M059J (cell line): ENCODE measurements at regions not wholly inside any gene's neighbourhood (a gene's known extent, or its start where the extent isn't known, plus 50 kb on each side); places are given as distances from the start of the nearest gene placed in this dataset.
A peak's percentile ranks its signal among the peaks of the same experiment; 100 is the strongest.

Experiments
- DNase-seq: peaks from one replicate; pipeline ENCODE4 v3.0.0-alpha.2; 2012; ENCODE audit warnings: low read depth

DNA sequence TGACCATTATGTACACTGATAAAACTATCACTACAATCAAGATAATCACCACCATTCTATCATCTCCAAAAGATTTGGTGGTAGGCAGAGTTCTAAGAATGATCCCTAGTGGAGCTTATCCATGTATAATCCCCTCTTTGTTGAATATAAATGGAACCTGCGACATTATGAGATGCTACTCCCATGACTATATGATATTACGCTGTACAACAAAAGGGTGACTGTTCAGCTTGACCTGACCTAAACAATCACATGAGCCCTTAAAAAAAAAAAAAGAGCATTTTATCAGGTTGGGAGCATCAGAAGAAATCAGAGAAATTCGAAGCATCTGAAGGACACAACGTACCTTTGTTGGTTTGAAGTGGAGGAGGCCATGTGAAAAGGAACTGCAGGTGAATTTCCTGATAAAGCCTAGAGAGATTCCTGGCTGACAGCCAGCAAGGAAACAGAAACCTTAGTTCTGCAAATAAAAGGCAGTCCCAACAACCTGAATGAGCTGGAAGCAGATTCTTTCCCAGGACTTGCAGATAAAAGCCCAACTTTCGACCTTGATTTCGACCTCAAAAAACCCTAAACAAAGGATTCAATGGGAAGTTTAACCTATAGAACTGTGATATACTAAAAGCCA, 270.7 kb downstream of the ADRA2A start:
- DNase-seq: no peak

- DNase-seq: no peak
Measured at GRCh38 chr10:111348076-111348475, 271.2 kb downstream of the ADRA2A start.

- DNase-seq: no peak
Measured at GRCh38 chr10:111354859-111355258, 278.0 kb downstream of the ADRA2A start.

DNA sequence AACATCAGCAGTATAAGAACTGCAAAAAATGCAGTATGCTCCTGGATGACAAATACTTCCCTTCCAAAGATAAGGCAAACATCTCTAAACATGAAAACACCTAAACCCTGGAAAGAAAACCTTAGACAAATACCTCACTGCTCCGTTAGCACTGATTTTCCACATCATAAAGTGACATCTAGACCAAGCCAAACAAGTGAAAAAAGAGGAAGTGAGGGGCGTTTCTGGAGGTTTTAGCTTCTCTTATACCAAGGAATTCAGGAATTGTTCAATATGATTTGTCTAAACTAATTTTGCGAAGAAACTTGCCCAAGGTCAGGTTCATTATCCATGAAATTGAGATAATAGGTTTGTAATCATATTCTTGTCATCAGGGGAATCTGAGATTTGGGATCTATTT, 279.7 kb downstream of the ADRA2A start:
- DNase-seq: no peak

- DNase-seq: no peak
Measured at GRCh38 chr10:111357859-111358258, 281.0 kb downstream of the ADRA2A start.

- DNase-seq: peak; percentile 16
Measured at GRCh38 chr10:111360260-111360925, 283.6 kb downstream of the ADRA2A start.

- no peak for DNase-seq
Measured at GRCh38 chr10:111367531-111367930, 290.7 kb downstream of the ADRA2A start.

- no peak for DNase-seq
Measured at GRCh38 chr10:111370101-111370500, 293.3 kb downstream of the ADRA2A start.

- no peak for DNase-seq
Measured at GRCh38 chr10:111373696-111374095, 296.9 kb downstream of the ADRA2A start.

DNA sequence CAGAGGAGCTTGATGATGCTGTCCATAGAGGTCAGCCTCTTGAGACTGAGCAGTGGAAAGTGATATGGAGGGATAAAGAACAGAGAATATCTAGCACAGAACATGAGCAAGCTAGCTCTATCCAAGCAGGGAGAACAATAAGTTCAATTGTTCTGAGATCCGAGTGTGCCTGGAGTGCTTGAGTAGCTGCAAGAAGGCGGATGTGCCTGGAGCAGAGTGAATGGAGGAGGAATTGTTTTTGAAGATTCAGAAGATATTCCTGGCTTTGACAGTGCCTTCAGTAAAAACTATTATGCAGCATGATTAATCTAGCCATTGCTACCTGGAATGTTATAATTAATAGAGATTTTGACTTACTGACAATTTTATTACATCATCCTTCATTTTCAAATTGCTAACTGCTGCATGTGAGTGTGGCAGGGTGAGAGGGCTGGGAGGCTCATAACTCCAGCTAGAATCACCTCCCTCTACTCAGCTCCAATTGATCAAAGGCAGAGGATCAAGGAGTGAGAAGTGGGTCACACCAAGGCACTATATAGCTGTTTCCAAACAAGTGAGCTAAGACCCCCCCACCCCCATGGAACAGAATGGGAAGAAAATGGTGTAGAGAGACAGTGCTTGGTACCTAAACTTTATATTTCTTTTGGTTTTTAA, 302.8 kb downstream of the ADRA2A start:
- DNase-seq: no peak

GRCh38 chr10:111384556-111384955, 307.7 kb downstream of the ADRA2A start:
- no peak for DNase-seq

GRCh38 chr10:111390813-111391563, 314.2 kb downstream of the ADRA2A start:
- no peak for DNase-seq

DNA sequence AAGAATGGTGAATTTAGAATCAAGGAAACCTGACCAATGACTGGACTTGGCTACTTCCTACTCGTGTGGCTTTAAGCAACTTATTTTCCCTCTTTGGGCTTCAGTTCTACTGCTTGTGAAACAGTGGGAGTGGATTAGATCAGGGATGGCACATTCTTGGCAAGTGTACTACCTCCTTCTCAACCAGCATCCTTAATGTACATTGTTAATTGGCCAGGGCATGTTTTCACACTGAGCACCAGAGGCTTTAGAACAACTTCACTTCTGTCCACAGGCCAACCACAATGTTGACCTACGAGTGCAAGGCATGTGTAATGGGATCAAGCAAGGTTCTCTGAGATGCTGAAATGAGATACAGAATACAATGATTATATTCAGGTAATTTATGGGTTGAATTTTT, 315.3 kb downstream of the ADRA2A start:
- no peak for DNase-seq

GRCh38 chr10:111392910-111393309, 316.1 kb downstream of the ADRA2A start:
- DNase-seq: no peak

GRCh38 chr10:111410740-111411139, 333.9 kb downstream of the ADRA2A start:
- DNase-seq: no peak

DNA sequence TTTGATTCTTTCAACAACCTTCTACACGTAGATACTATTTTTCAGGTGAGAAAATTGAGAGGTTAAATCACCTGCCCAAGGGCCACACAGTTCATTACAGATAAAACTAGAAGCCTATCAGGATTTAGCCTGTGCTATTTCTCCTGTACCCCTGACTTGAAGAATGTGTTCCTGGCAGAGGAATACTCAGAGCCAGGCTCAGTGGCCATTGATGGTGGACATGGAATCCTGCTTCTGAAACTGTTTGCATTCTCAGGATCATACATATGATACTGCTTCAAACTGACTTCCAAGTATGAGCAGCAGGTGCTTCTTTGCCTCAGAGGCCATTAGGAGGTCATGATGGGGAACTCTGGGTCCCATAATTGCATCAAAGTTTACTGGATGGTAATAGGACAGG, 348.6 kb downstream of the ADRA2A start:
- DNase-seq: no peak

DNA sequence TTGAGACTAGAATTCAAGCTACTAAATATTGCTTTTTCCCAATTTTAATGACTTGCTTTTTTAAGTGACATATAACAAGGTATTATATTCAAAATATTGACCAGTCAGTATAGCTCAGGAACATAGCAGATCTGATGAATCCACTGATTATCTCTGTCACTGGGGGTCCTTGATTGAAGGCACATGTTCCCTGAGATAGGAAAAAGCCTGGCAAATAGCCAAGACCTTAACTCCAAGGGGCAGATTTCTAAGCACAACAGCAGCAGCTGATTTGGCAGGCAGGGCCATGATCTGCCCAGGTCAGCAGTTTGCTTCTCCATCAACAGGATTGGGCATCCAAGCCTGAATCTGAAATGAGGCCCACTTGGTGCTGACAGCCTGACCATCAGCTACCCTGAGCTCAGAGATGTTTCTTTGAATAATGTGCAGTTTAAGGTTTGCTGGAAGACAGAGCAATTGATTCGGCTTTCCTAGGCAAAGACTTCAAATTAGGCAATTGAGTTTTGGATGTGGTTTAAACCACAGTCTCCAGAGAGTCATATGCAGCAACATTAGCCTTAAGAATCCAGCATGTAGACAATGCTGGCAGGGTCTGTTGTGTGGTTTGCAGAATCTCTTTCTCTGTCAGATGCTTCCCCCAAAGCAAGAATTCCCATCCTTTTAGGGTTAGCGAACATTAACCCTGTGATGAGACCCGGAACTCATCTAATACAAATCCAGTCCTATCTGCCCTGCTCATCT, 352.6 kb downstream of the ADRA2A start:
- no peak for DNase-seq

GRCh38 chr10:111430070-111430469, 353.2 kb downstream of the ADRA2A start:
- DNase-seq: no peak

DNA sequence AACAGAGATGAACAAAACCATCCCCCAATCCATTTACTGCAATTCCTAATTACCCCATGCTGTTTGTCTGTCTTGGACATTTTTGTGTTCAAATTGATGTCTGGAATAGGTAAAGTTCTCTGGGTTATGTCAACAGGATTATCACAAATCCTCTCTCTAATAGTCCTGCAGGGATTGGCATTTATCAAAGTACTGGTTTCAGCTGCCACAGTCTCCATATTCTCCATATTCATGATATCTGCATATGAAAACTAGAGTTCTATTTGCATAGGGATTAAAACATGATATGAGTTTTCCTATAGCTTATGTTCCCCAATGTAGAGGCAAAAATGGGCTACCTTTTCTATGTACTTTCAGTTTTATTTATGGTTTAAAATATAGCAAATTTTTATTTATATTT, 355.8 kb downstream of the ADRA2A start:
- DNase-seq: no peak

DNA sequence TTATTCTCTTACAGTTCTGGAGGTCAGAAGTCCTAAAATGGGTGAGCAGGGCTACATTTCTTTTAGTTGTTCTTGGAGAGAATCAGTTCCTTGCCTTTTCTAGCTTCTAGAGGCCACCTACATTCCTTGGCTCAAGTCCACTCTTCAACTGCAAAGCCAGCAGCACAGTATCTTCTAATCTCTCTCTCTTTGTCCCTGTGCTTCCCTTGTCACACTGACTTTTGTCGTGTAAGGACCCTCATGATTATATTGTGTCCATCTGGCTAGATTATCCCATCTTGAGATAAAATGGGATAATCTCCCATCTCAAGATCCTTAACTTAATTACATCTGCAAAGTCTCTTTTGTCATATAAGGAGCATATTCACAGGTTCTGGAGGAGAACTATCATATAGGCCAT, 359.0 kb downstream of the ADRA2A start:
- no peak for DNase-seq

- DNase-seq: no peak
Measured at GRCh38 chr10:111439034-111439842, 362.4 kb downstream of the ADRA2A start.
